ENCODE measurements at regions not wholly inside any gene's neighbourhood (a gene's known extent, or its start where the extent isn't known, plus 50 kb on each side); places are given as distances from the start of the nearest gene placed in this dataset.
A peak's percentile ranks its signal among the peaks of the same experiment; 100 is the strongest.

GRCh38 chr2:16117791-16118610 lies 177.7 kb downstream of the MYCN start:
- no peak for TF ChIP-seq CTCF (IDR thresholded peaks at IDR 0.05; ENCODE audit: low read depth, low read length)
- DNase-seq, result peak; percentile 94
- Histone ChIP-seq H3K36me3 (no peaks in the 10 kb centered on the region), H3K4me3 (ENCODE audit: low read depth, low read length) (no peak overlapping the region), H3K9me3 (peaks cover 40% of the 10 kb centered on the region), H3K27me3 (no peaks in the 10 kb centered on the region), H3K4me1 (peaks cover 12% of the 10 kb centered on the region)

GRCh38 chr2:16117021-16117700 lies 176.8 kb downstream of the MYCN start:
- DNase-seq, result peak; percentile 91
- H3K36me3 ChIP-seq, result no peaks in the 10 kb centered on the region
- H3K4me3 ChIP-seq (ENCODE audit: low read depth, low read length), result no peak overlapping the region
- H3K27me3 ChIP-seq, result no peaks in the 10 kb centered on the region
- peaks cover 40% of the 10 kb centered on the region for H3K9me3 ChIP-seq
- peaks cover 8% of the 10 kb centered on the region for H3K4me1 ChIP-seq
- TF ChIP-seq CTCF (IDR thresholded peaks at IDR 0.05; ENCODE audit: low read depth, low read length), result no peak

- TF ChIP-seq CTCF (IDR thresholded peaks at IDR 0.05; ENCODE audit: low read depth, low read length), result no peak
- Histone ChIP-seq H3K27me3 (no peaks in the 10 kb centered on the region), H3K9me3 (peaks cover 33% of the 10 kb centered on the region)
Measured at GRCh38 chr2:16115881-16116830, 175.8 kb downstream of the MYCN start.

GRCh38 chr2:16115291-16115690 lies 174.9 kb downstream of the MYCN start:
- no peak for TF ChIP-seq CTCF (IDR thresholded peaks at IDR 0.05; ENCODE audit: low read depth, low read length)
- no peak for DNase-seq
- H3K4me3 ChIP-seq (ENCODE audit: low read depth, low read length), result no peak overlapping the region

More at GRCh38 chr2:16115881-16116830, 175.8 kb downstream of the MYCN start:
- DNase-seq, result peak; percentile 98
- no peak overlapping the region for H3K4me3 ChIP-seq (ENCODE audit: low read depth, low read length)
- H3K4me1 ChIP-seq, result peaks cover 8% of the 10 kb centered on the region
- H3K36me3 ChIP-seq, result no peaks in the 10 kb centered on the region

GRCh38 chr2:16114836-16115235 lies 174.5 kb downstream of the MYCN start:
- no peak overlapping the region for H3K4me3 ChIP-seq (ENCODE audit: low read depth, low read length)
- peak; percentile 100 for DNase-seq
- 0 out of 2 replicates have a peak, but pooled peaks cover 2% of the 10 kb centered on the region for H3K4me1 ChIP-seq
- H3K27me3 ChIP-seq, result no peaks in the 10 kb centered on the region
- H3K9me3 ChIP-seq, result peaks cover 23% of the 10 kb centered on the region
- no peak for TF ChIP-seq CTCF (IDR thresholded peaks at IDR 0.05; ENCODE audit: low read depth, low read length)
- no peaks in the 10 kb centered on the region for H3K36me3 ChIP-seq

More at GRCh38 chr2:16115291-16115690, 174.9 kb downstream of the MYCN start:
- Histone ChIP-seq H3K4me1 (peaks cover 3% of the 10 kb centered on the region), H3K9me3 (peaks cover 25% of the 10 kb centered on the region), H3K27me3 (no peaks in the 10 kb centered on the region), H3K36me3 (no peaks in the 10 kb centered on the region)
